Fibroblast of skin of right quadriceps (primary cell): ENCODE measurements at regions not wholly inside any gene's neighbourhood (a gene's known extent, or its start where the extent isn't known, plus 50 kb on each side); places are given as distances from the start of the nearest gene placed in this dataset.
A peak's percentile ranks its signal among the peaks of the same experiment; 100 is the strongest.
"Not testable (repeated sequence)": the region's sequence is repeated elsewhere in the genome, so short reads cannot be mapped to it uniquely, and the experiment has no call there.

Experiments
- DNase-seq: peaks from one replicate; pipeline ENCODE4 v3.0.0-alpha.2; 2013

DNA sequence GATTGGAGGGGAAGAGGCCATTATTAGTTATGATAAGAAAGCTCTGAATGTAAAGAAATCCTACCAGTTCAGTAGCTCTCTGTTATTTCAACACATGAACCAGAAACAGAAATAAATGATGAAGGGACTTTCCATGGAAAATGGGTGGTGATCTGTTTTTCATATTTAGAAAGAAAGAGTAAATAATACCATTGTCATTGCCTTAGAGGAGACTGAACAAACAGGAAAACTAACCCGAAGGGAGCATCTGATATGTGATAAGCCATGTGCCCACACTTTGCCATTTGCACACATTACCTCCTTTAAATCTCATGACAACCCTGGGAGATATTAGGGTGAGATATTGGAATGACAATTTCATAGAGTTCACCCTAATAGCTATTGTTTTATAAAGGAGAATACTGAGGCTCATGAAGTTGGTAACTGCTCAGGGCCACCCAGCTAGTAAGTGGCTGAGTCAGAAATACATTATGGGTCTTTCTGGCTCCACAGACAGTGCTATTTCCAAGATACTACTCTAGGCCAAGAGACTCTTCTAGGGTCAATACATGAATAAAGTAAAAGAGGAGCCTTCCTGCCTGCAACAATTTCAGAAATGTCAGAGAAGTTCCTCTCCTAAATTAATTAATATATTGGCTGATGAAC is 111.0 kb upstream of the SLIT3 start:
- DNase-seq, result peak; percentile 36

DNA sequence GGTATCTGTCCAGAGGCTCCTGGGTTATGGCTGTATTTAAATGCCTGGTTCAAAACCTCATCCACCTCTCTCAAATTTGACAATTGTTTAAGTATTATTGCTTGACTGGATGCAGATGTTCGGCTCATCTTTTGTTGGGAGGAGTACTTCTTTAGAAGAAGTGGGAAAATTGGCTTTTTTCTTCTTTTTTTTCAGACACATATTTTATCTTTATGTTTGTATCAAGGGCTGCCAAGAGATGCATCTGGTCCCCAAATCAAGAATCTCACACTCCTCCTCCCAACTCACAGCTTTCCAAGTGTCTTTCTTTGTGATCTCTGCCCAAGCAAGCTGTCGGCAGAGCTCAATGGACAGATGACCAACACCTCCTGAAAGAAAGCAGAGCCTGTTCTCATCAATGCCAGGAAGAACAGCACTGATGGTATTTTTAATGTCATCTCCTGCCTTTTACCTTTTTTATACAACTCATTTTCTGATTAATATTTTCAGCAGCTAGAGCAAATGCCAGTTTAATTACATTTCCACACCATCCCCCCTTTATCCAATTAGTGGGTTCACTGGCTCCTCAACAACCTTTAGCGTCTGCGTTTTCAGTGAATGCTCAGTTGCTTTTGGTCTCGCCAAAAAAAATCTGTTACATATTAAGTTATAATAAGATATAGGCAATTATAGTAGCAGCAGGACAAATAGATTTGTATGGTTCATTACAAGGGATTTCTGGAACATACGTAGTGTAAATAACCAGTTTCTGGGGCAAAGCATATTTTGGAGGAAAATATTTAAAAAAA is 110.3 kb upstream of the SLIT3 start:
- DNase-seq, result no peak

DNA sequence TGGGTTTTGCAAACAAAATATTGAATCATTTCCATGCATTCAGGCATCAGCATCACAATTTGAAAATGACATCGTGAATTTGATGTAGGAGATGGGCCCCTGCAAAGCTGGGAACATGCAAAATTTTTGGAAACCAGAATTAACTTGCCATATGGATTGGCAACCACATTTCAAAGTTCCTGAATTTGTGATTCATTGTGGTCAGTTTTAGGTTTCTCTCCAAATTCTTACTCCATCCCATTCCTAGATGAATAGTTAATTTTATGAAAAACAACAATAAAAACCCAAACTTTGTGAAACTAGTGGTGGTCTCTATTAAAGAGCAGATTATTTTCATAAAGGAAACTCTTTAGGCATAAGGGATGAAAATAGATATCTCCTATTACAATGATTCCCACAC is 107.8 kb upstream of the SLIT3 start:
- peak; percentile 62 for DNase-seq

DNA sequence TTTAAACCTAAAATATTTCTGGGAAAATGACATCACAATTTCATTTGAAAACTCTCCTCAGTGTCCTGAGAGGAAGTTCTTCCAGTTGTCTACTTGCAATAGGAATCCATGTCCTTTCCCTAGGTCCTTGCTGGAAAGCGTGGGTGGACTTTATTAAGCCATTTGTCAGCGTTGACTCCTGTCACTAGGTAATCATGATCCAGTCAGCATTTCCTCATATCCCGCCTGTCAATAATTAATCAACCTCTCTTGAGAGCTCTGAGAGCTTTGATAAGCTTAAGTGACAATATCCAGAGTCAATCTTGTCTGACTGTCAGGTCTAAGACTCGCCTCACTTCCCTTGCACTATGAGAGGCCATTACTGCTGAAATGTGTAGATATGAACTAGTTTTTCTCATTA is 107.2 kb upstream of the SLIT3 start:
- no peak for DNase-seq

DNA sequence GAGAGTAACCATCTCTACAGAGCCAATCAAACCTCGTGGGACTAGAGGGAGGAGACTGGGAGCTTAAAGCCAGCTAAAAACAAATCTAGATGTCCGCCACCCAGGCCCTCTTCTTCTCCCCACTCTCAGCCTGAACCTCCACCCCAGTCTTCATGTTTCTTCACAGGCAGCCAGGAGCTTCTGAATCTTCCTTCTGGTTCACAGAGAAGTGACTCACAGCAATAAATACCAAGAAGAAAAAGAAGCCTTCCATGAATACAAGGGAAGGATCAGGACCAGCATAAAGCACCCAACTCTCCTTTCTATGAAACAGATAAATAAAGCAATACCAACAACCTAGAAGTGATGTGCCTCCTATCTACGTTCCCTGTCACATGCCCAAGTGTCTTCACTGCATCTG is 103.3 kb upstream of the SLIT3 start:
- DNase-seq, result no peak

DNA sequence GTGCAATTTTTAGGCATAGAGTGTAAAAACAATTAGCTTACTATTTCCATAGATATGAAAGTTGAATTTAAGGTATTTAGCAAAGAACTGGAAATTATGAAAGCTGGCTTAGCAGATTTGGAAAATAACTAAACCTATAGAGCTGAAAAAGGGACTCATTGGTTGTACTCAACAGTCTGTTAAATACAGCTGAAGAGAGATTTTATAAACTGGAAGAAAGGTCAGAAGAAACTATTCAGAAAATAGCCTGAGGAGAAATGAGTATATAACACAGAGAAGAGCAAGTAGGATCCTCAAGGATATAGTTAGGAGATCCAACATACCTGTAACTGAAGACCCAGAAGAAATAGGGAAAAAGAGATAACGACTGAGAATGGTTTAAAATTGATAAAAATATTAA is 97.6 kb upstream of the SLIT3 start:
- no peak for DNase-seq

DNA sequence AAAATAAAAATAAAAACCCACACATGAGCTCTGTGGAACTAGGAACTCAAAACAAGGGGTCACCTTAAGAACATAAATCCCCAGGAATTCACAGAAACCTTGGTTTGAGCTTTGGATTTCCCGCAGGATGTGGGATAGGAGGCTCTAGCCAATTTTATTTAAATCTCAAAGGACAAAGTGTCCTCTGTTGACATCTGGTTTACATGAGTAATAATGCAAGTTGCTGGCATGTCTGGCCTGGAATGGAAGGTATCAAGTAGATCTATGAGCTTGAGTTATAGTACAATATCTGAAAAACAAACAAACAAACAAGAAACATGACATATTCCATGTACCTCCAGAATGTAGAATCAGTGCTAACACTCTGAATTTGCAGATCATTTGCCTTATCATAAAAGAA is 94.2 kb upstream of the SLIT3 start:
- no peak for DNase-seq

DNA sequence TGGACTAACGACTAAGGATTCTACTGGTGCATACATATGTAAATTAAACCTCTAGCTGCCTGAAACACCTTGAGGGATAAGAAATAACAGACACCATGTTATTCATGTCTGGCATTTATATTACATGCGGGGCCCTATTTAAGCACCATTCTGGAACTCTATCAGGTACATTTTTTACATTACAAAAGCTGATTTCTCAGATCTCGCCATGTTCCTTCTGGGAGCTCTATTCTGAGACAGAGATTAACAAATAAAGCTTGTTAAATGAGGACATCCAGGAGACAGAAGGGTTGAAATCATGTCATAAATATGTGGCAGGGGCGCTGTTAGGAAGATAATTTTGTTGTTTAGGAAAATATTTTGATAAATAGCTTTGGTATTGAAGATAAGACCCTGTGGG is 93.4 kb upstream of the SLIT3 start:
- no peak for DNase-seq

DNA sequence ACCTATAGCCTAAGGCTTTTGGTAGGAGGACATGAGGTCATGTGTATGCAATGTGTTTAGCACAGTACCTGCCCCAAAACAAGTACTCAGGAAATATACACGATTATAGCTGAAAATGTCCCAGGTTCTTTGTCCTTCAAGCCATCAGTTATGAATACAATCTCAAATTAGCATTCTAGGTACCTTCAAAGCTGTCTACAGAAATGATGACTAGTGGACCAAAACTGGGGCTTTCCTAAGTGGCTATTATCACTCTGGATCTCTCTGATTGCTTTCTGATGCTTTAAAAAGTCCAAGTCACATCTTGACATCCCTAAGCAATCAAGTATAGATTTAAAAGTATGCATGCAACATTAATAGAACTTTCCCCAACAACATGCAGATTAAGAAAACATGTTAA is 93.0 kb upstream of the SLIT3 start:
- DNase-seq, result no peak

DNA sequence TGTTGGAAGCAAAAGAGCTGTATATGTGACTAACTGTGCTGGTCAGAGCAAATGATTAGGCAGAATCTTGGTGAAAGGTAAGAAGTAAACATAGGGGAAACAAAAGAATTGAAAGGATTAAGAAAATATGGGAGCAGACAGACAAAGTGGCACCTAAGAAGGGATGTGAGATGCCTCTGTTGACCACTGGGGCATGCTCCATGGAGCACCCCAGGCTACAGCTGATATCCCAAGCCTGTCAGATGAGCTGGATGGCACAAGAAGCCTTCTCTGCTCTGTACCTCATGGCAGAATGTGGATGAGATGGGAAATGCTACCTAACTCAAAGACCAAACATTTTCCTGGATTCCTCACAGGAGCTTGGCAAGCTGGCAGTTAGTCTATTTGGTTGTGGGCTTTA is 89.3 kb upstream of the SLIT3 start:
- DNase-seq, result no peak

DNA sequence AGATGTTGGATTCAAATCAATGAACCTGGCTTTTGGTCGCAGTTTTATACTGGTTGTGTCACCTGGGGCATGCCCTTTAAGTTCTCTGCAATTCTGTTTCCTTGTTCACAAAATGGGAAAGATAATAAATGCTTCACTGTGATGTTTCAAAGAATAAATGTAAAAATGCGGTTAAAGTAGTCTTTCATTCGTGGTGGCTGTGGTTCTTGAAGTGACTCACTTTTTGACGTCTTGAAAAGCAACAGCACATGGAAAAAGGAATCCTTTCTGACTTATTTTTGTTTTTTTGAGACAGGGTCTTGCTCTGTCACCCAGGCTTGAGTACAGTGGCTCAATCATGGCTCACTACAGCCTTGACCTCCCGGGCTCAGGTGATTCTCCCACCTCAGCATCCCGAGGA is 88.4 kb upstream of the SLIT3 start:
- peak; percentile 22 for DNase-seq

DNA sequence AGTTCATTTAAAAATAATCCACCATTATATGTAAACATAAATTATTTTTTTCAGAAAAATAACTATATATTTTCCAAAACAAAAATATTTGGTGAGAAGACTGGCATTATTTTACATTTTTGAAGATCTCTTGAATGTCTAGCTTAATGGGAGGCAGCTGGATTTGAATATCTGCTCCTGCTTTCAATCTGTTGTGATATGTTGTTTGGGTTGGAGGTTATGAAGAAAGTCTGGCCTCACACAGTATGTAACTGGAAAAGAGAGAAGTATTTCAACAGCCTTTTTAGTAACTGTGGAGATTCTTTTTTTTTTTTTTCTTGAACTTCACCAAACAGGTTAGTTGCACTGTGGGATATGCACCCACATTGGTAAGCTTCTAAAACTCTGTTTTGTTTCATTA is 84.7 kb upstream of the SLIT3 start:
- no peak for DNase-seq

DNA sequence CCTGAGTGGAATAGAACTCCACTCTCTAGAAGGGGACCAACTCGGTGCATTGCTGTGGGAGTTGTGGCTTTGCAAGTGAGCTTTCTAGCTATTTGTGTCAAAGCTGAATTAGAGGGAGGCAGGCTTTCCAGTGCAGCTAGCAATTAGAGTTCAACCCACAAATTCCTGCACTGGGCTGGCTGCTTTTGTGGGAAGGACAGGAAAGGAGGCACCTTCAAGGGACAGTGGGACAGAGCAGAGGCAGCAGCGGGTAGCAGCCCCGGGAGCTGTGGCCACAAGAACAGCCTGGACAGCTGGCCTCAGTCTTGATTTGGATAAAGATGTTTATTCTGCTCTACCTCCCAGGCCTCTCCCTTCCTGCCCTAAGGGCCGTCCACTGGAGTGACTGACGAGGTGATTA is 83.7 kb upstream of the SLIT3 start:
- no peak for DNase-seq

DNA sequence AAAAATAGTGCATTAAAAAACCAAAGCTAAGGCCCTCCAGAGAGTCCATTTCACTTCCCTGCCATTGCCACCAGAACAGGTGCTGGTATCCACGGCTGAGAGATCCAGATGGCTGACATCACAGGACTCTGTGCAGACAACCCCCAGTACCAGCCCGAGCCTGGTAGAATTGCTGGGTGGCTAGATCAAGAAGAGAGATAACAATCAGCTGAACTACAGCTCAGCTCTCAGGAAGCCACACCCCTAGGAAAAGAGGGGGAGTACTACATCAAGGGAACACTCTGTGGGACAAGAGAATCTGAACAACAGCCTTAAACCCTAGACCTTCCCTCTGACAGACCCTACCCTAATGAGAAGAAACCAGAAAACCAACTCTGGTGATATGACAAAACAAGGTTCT is 73.8 kb upstream of the SLIT3 start:
- DNase-seq, result peak; percentile 34

DNA sequence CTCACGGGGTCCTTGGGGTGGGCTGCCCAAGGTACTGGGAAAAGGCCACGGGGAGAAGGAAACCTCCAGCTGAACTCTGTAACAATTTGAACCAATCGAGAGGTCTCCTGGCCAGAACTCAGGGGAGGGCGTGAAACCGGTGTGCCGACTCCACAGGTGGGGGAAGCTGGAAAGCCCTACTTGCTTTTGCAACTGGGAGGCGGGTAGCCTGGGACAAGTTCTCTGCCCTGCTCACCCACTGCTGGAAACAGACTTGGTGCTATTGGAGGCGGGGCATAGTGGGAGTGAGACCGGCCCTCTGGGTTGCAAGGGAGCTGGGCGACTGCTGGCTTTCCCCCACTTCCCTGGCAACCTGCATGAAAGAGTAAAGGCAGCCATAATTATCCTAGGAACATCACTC is 73.2 kb upstream of the SLIT3 start:
- no peak for DNase-seq

DNA sequence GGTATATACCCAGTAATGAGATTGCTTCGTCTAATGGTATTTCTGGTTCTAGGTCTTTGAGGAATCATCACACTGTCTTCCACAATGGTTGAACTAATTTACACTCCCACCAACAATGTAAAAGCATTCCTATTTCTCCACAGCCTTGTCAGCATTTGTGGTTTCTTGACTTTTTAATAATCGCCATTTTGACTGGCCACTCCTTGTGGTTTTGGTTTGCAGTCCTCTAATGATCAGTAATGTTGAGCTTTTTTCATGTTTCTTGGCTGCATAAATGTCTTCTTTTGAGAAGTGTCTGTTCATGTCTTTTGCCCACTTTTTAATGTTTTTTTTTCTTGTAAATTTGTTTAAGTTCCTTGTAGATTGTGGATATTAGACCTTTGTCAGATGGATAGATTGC is 70.9 kb upstream of the SLIT3 start:
- not testable (repeated sequence) for DNase-seq

DNA sequence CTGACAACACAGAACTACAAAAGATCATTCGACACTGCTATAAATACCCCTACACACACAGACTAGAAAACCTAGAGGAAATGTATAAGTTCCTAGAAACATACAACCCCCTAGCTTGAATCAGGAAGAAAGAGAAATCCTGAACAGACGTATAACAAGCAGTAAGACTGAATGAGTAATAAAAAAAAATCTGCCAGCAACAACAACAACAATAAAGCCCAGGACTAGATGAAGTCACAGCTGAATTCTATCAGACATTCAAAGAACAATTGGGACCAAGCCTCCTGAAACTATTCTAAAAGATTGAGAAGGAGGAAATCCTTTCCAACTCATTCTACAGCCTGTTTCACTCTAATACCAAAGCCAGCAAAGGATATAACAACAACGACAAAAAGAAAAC is 68.2 kb upstream of the SLIT3 start:
- DNase-seq, result no peak

DNA sequence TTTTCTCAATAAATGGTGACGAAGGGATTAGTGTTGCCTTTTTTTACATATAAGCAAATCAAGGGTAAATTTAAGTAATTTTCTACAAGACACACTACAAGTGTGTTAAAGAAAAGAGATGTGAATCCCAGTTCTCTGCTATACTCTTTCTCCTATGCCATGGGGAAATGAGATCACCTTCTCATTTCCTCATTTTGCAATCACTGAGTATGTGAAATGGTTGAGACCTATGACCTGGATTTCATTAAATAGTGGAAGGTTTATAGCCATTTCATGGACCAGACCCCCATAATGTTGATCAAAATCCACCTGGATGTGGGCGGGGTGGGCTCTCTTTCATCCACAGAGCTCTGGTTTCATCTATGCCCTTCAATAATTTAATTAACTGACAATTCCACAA is 66.9 kb upstream of the SLIT3 start:
- no peak for DNase-seq

DNA sequence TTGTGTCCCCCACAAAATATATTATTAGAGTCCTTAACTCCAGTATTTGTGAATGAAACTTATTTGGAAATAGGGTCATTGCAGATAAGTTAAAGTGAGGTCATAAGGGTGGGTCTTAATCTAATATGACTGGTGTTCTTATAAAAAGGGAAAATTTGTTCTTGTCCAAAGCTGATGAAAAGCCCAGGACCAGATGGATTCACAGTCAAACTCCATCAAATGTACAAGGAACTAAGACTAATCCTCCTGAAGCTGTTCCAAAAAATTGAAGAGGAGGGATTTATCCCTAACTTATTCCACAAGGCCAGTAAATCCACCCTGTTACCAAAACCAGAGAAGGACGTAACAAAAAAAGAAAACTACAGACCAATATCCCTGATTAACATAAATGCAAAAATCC is 56.4 kb upstream of the SLIT3 start:
- DNase-seq, result no peak

DNA sequence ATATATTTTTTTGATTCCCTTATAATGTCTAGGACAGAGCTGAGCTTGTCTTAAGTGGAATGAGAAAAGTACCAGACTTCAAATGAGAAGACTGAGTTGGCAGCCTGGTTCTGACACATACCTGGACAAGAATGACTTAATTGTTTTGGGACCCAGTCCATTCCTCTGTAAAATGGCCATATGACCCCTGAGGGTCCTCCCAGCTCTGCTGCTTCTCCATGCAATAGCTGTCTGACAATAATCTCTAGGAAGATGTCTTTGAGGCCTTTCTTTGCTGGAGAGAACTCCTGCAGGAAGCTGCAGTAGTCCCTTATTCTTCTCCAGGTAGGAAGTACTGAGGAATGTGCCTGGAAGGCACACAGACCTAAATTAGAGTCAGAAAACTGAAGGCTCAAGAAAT is 55.9 kb upstream of the SLIT3 start:
- DNase-seq, result no peak

DNA sequence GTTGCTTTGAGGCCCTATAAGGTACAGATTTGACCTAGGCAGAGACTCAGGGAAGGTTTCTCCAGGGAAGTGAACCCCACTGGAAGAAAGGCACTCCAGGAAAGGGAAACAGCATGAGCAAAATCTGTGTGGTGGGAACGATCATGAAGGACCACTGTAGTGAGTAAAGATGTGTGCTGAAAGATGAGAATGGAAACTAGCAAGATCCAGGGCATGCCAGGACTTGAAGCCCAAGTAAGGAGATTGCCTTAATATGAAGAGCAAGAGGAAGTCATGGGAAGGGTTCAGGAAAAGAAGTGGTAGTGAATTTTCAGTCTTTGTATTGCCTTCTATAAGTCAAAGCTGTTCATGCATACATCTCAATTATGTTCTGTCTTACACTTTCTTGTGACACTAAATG is 55.2 kb upstream of the SLIT3 start:
- DNase-seq, result no peak

DNA sequence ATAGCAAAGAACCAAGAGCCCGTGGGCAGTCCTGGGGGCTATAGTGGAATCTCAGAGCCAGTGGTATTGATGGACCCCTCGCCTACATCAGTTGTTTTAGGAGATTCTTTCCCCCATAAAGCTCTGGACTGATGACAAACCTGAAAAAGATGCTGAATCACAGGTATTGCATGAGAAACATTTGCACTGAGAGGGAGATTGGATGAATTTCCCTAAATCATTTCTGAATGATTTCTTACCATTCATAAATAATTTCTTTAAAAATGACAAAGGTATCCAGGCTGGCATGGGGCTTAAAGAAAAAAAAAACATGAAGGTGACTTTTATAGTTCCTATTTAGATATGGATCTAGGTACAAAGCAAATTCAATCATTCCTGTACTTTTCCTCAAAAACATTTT is 54.0 kb upstream of the SLIT3 start:
- peak; percentile 37 for DNase-seq

DNA sequence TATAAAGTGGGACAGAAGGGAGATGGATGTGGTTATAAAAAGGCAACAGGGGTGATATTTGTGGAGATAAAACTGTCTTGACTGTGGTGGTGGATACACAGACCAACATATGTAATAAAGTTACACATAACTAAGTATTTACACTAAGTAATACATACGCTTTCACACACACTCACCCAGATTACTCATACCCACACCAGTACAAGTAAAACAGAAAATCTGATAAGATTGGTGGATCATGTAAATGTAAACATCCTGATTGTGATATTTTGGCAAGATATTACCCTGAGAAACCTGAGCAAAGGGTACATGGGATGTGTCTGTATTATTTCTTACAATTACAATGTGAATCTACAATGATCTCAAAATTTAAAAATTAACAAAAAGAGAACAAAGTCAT is 53.3 kb upstream of the SLIT3 start:
- peak; percentile 60 for DNase-seq

DNA sequence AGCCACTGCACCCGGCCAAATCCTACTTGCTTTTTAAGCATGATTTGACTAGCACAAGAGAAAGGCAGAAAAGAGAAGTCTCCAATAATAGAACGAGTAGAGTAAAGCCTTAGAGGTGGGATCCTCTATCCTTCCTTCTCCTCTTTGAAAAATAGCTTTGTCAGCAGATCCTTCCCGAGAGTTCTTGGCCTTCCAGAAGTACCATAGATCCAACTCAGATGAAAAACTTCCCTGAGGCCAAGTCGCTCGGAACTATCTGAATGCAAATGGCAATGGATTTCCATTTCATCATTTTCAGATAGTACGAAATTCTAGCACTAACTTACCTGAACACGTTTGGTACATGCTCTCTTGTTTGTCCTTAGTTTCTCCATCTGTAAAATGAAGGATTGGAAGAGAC is 52.0 kb upstream of the SLIT3 start:
- no peak for DNase-seq

DNA sequence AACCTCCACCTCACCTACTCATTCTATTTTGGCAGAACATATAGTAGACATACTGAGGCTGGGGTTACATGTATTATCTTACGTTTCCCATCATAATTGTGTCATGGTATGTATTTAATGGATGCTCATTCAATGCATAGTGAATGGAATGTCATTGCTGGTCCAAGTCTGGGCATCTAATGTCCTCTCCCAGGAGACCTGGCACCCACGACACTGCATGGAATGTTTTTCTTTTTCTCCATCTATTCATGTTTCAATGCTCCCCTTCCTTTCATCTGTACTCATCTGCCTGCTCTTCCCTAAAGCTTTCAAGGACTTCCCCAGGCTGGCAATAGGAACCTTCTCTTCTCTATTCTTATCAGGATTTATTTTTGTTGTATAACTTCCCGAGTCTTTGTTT is 50.8 kb upstream of the SLIT3 start:
- DNase-seq, result no peak
